ENCODE measurements at regions not wholly inside any gene's neighbourhood (a gene's known extent, or its start where the extent isn't known, plus 50 kb on each side); places are given as distances from the start of the nearest gene placed in this dataset.

DNA sequence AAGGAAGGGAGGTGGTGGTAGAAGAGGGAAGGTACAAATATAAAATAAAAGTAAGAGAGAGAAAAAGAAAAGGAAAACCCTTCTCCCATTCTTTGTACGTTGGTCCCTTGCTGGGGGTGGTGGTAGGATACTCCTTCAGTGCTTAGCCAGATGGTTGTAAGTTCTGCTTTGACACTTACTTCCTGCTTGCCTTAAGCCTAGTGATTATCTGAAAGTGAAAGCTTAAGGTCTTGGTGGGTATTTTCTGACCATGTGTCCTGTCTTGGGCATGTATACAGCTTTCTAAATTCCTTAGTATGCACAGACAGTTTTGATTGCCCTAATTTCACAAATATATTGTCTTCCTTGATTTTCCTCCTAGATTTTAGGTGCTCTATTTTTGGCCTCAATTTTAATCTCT is 314.8 kb downstream of the PCDH17 start:
- TF ChIP-seq, protein P1, sequence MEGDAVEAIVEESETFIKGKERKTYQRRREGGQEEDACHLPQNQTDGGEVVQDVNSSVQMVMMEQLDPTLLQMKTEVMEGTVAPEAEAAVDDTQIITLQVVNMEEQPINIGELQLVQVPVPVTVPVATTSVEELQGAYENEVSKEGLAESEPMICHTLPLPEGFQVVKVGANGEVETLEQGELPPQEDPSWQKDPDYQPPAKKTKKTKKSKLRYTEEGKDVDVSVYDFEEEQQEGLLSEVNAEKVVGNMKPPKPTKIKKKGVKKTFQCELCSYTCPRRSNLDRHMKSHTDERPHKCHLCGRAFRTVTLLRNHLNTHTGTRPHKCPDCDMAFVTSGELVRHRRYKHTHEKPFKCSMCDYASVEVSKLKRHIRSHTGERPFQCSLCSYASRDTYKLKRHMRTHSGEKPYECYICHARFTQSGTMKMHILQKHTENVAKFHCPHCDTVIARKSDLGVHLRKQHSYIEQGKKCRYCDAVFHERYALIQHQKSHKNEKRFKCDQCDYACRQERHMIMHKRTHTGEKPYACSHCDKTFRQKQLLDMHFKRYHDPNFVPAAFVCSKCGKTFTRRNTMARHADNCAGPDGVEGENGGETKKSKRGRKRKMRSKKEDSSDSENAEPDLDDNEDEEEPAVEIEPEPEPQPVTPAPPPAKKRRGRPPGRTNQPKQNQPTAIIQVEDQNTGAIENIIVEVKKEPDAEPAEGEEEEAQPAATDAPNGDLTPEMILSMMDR (IDR thresholded peaks at IDR 0.05; ENCODE audit: low read length): no peak
- TF ChIP-seq EZH2phosphoT487 (IDR thresholded peaks at IDR 0.05; ENCODE audit: low read length): no peak
- no peak for TF ChIP-seq EZH2 (optimal IDR thresholded peaks at IDR 0.05; ENCODE audit: low read depth, low read length)
